ENCODE measurements at regions not wholly inside any gene's neighbourhood (a gene's known extent, or its start where the extent isn't known, plus 50 kb on each side); places are given as distances from the start of the nearest gene placed in this dataset. TPM values are rescaled to one million over a fixed set of nuclear protein-coding genes. Genes with fewer than 3 reads are reported as not detected.

DNA sequence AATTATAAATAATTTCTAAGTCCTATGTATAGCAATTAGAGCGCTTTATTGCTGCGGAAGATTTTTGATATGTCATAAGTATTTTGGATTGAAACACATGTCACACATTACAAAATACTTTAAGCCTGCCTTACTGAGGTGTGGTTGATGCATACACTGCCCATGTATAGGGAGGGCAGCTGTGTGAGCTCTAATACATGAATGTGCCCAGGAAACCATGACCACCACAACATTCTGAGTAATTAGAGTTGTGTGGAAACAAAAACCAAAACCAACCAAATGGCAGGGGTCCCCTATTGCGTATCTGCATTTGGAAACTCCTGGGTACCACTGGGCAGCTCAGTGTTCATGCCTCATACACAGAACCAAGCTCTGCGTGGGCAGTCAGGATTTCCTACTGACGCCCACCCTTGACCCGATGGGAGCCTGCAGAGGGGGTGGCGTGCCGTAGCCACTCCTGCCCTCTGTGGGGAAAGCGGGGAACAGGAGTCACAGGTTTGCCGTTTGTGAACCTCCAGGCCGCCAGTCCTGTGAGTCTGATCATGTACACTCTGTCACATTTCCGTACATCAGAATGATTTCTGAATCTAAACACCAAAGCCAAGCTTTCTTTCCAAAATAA is 50.9 kb upstream of the PDE10A start:
- Histone ChIP-seq H3K4me1 (ENCODE audit: control insufficient read depth in 1 of 2, insufficient read depth in 2 of 2, low read length in 2 of 2) (no peaks in the 10 kb centered on the region), H3K9ac (ENCODE audit: insufficient read depth, low read length, poor library complexity, severe bottlenecking) (no peak overlapping the region), H3K79me2 (ENCODE audit: insufficient read depth, low read length) (no peaks in the 10 kb centered on the region), H4K20me1 (ENCODE audit: insufficient read depth, low read length) (no peaks in the 10 kb centered on the region), H3K4me3 (replicated peaks in 1 of 3; ENCODE audit: low read depth in 2 of 3, low read length in 3 of 3) (no peak overlapping the region), H3K4me2 (replicated peaks; ENCODE audit: extremely low read depth, low read length, poor library complexity, severe bottlenecking) (no peak overlapping the region), H3K27me3 (ENCODE audit: control insufficient read depth in 2 of 2, insufficient read depth in 2 of 2, low read length in 2 of 2) (no peaks in the 10 kb centered on the region), H2AFZ (ENCODE audit: insufficient read depth, low read depth, low read length, poor library complexity, severe bottlenecking) (no peak overlapping the region), H3K36me3 (replicated peaks in 1 of 2; ENCODE audit: control insufficient read depth in 1 of 2, insufficient read depth in 2 of 2, low read length in 2 of 2) (no peaks in the 10 kb centered on the region), H3K27ac (ENCODE audit: low read depth in 1 of 2, low read length in 2 of 2) (no peak overlapping the region), H3K9me3 (replicated peaks in 1 of 2; ENCODE audit: control insufficient read depth in 1 of 2, insufficient read depth in 1 of 2, low read length in 2 of 2) (peaks cover 0 to 4% of the 10 kb centered on the region in 2 donors)
- intact Hi-C loops (cut with micrococcal nuclease) = no loop called here
- TF ChIP-seq CTCF (IDR thresholded peaks at IDR 0.05) = no peak
- no peaks in the 10 kb centered on the region for H3K4me1 Mint-ChIP-seq
- 90% methylated on average over 9 of the region's 12 CpGs for WGBS (ENCODE audit: insufficient coverage)
- no peak overlapping the region for H3K4me3 Mint-ChIP-seq
- no peak overlapping the region for H3K27ac Mint-ChIP-seq
- no peaks in the 10 kb centered on the region for H3K36me3 Mint-ChIP-seq
- DNase-seq = no peak
- peaks cover 0 to 5% (median 2%) of the 10 kb centered on the region in 7 donors for H3K9me3 Mint-ChIP-seq
- H3K27me3 Mint-ChIP-seq (ENCODE audit: low read depth in 3 of 3) = peaks cover 3 to 6% (median 4%) of the 10 kb centered on the region in 3 donors

Small RNAs in the stretch of these regions (small RNA-seq; reads per million reads assigned to genes)
- not detected for gene RNU6-730P (ENCODE audit: insufficient read length, low read depth)
